Vagina (tissue), 2 donors: ENCODE measurements at regions not wholly inside any gene's neighbourhood (a gene's known extent, or its start where the extent isn't known, plus 50 kb on each side); places are given as distances from the start of the nearest gene placed in this dataset.

Source experiments
- CTCF ChIP-seq, 3 experiments: fragments of 450-650 bp in 2 of 3; fragments of 200-600 bp in 1 of 3; sonication (generic) in 1 of 3; IDR thresholded peaks; one replicate each; pipeline ENCODE4 v1.5.1; 2017 to 2019; ENCODE audit warnings: antibody characterized with exemption in 3 of 3, mild to moderate bottlenecking in 2 of 3, moderate library complexity in 2 of 3
- POLR2A ChIP-seq, 2 donors: fragments of 450-650 bp; IDR thresholded peaks; one replicate each; pipeline ENCODE4 v1.6.1; 2017; ENCODE audit warnings: antibody characterized with exemption in 2 of 2, mild to moderate bottlenecking in 2 of 2, moderate library complexity in 2 of 2
- POLR2AphosphoS5 ChIP-seq, 2 donors: sonication (generic); formaldehyde crosslinking; IDR thresholded peaks; one replicate each; pipeline ENCODE4 v1.9.0; 2017; ENCODE audit warnings: antibody characterized with exemption in 2 of 2, mild to moderate bottlenecking in 2 of 2, low read depth in 1 of 2; ENCODE audit not compliant: insufficient read depth in 1 of 2

GRCh38 chr18:57961876-57962505 is 82.0 kb upstream of the NEDD4L start:
- no peak for TF ChIP-seq CTCF (IDR thresholded peaks at IDR 0.05)
- no peak for TF ChIP-seq POLR2AphosphoS5 (IDR thresholded peaks at IDR 0.05; ENCODE audit: insufficient read depth in 1 of 2, low read depth in 1 of 2)
- no peak for TF ChIP-seq POLR2A (IDR thresholded peaks at IDR 0.05)
